HepG2 (cell line): ENCODE measurements at regions not wholly inside any gene's neighbourhood (a gene's known extent, or its start where the extent isn't known, plus 50 kb on each side); places are given as distances from the start of the nearest gene placed in this dataset.
A peak's percentile ranks its signal among the peaks of the same experiment; 100 is the strongest.

Experiments
- CBX2 ChIP-seq, 2 experiments: fragments of 200-600 bp in 1 of 2; sonication (generic); formaldehyde crosslinking in 1 of 2; IDR thresholded peaks; 2 replicates each; pipeline versions ENCODE4 v1.7.0 to v1.8.1; 2018 to 2022; ENCODE audit warnings: low read depth in 2 of 2, low read length in 1 of 2, mild to moderate bottlenecking in 1 of 2, missing genetic modification reagents in 1 of 2
- EZH2 ChIP-seq: conservative IDR thresholded peaks from 2 replicates; pipeline ENCODE4 v1.6.1; 2012; ENCODE audit warnings: mild to moderate bottlenecking, low read depth, low read length, moderate library complexity
- GABPB1 ChIP-seq: IDR thresholded peaks from 2 replicates; pipeline ENCODE4 v1.6.1; 2016; ENCODE audit warnings: mild to moderate bottlenecking, missing genetic modification reagents, moderate library complexity, missing compliant biosample characterization
- HDAC2 ChIP-seq: sonication (generic); formaldehyde crosslinking; IDR thresholded peaks from 2 replicates; pipeline ENCODE4 v1.4.0; 2020; ENCODE audit warnings: missing genetic modification reagents
- JUN ChIP-seq: sonication (generic); formaldehyde crosslinking; IDR thresholded peaks from 2 replicates; pipeline ENCODE4 v1.4.0; 2020; ENCODE audit warnings: mild to moderate bottlenecking, missing genetic modification reagents
- MBNL3 ChIP-seq: fragments of 250-450 bp; sonication (Bioruptor Pico); conservative IDR thresholded peaks from 2 replicates; pipeline ENCODE4 v1.8.0; 2022; ENCODE audit warnings: mild to moderate bottlenecking, inconsistent platforms
- MLLT10 ChIP-seq: sonication (generic); formaldehyde crosslinking; IDR thresholded peaks from 2 replicates; pipeline ENCODE4 v1.4.0; 2020; ENCODE audit warnings: missing genetic modification reagents
- NFKBIZ ChIP-seq: IDR thresholded peaks from 2 replicates; pipeline ENCODE4 v1.6.1; 2018; ENCODE audit warnings: missing genetic modification reagents, missing compliant biosample characterization
- NR1H2 ChIP-seq: sonication (generic); formaldehyde crosslinking; IDR thresholded peaks from 2 replicates; pipeline ENCODE4 v1.8.1; 2022; ENCODE audit warnings: low read depth, missing genetic modification reagents, borderline replicate concordance
- PLRG1 ChIP-seq: fragments of 450-650 bp; conservative IDR thresholded peaks from 2 replicates; pipeline ENCODE4 v1.6.1; 2016
- RFX5 ChIP-seq: IDR thresholded peaks from 2 replicates; pipeline ENCODE4 v1.6.1; 2011; ENCODE audit warnings: low read depth, low read length, improper control_type of control experiment
- SNAI1 ChIP-seq: sonication (generic); formaldehyde crosslinking; IDR thresholded peaks from 2 replicates; pipeline ENCODE4 v1.5.0; 2020; ENCODE audit warnings: mild to moderate bottlenecking, missing genetic modification reagents, borderline replicate concordance
- ZFP41 ChIP-seq: sonication (generic); formaldehyde crosslinking; IDR thresholded peaks from 2 replicates; pipeline ENCODE4 v1.4.0; 2020; ENCODE audit warnings: mild to moderate bottlenecking, missing genetic modification reagents, borderline replicate concordance
- ZMYM2 ChIP-seq: sonication (generic); formaldehyde crosslinking; IDR thresholded peaks from 2 replicates; pipeline ENCODE4 v1.8.0; 2022; ENCODE audit warnings: mild to moderate bottlenecking, missing genetic modification reagents
- ZNF253 ChIP-seq: sonication (generic); formaldehyde crosslinking; IDR thresholded peaks from 2 replicates; pipeline ENCODE4 v1.8.0; 2022; ENCODE audit warnings: mild to moderate bottlenecking, missing genetic modification reagents, borderline replicate concordance
- ZNF556 ChIP-seq: sonication (generic); formaldehyde crosslinking; IDR thresholded peaks from 2 replicates; pipeline ENCODE4 v1.4.0; 2020; ENCODE audit warnings: mild to moderate bottlenecking, missing genetic modification reagents, borderline replicate concordance
- ZNF639 ChIP-seq: conservative IDR thresholded peaks from 2 replicates; pipeline ENCODE4 v1.6.1; 2018; ENCODE audit warnings: missing genetic modification reagents
- ZNF660 ChIP-seq: sonication (generic); formaldehyde crosslinking; IDR thresholded peaks from 2 replicates; pipeline ENCODE4 v1.5.1; 2020; ENCODE audit warnings: mild to moderate bottlenecking, low read depth, missing genetic modification reagents, borderline replicate concordance
- ZNF737 ChIP-seq: sonication (generic); formaldehyde crosslinking; IDR thresholded peaks from 2 replicates; pipeline ENCODE4 v1.5.0; 2020; ENCODE audit warnings: missing genetic modification reagents, mild to moderate bottlenecking, borderline replicate concordance
- ZNF780A ChIP-seq: sonication (generic); formaldehyde crosslinking; IDR thresholded peaks from 2 replicates; pipeline ENCODE4 v1.8.0; 2022; ENCODE audit warnings: mild to moderate bottlenecking, missing genetic modification reagents, moderate library complexity
- ZNF816 ChIP-seq: sonication (generic); formaldehyde crosslinking; IDR thresholded peaks from 2 replicates; pipeline ENCODE4 v1.8.0; 2022; ENCODE audit warnings: missing genetic modification reagents, mild to moderate bottlenecking, borderline replicate concordance
- TF ChIP-seq, protein P1 (sequence below): sonication (generic); formaldehyde crosslinking; IDR thresholded peaks from 2 replicates; pipeline ENCODE4 v1.5.1; 2020; ENCODE audit warnings: mild to moderate bottlenecking, missing genetic modification reagents, moderate library complexity
- TF ChIP-seq, protein P2 (sequence below): sonication (generic); formaldehyde crosslinking; IDR thresholded peaks from 2 replicates; pipeline ENCODE4 v1.9.0; 2021; ENCODE audit warnings: missing genetic modification reagents, borderline replicate concordance

- TF ChIP-seq NR1H2 (0 out of 2 replicates have a peak, but pooled peaks have one; percentile 37), EZH2 (no peak), ZFP41 (CRISPR knock-in tag) (no peak), ZNF816 (CRISPR knock-in tag) (no peak; the same call in 1 of the 2 replicates), HDAC2 (peak; percentile 80), ZNF639 (no peak), ZNF737 (CRISPR knock-in tag) (no peak), MBNL3 (CRISPR knock-in tag) (no peak), ZMYM2 (CRISPR knock-in tag) (peak; percentile 87), ZNF253 (CRISPR knock-in tag) (0 out of 2 replicates have a peak, but pooled peaks have one; percentile 55), MLLT10 (CRISPR knock-in tag) (no peak), SNAI1 (peak; percentile 88; the same call in 1 of the 2 replicates), PLRG1 (no peak), ZNF780A (CRISPR knock-in tag) (no peak), JUN (CRISPR knock-in tag) (no peak; the same call in 1 of the 2 replicates), RFX5 (no peak), GABPB1 (peak; percentile 34), NFKBIZ (CRISPR knock-in tag) (peak; percentile 75), ZNF660 (no peak), CBX2 (IDR thresholded peaks at IDR 0.05; ENCODE audit: low read depth, low read length) (no peak), CBX2 (CRISPR knock-in tag; IDR thresholded peaks at IDR 0.05; ENCODE audit: low read depth) (no peak), ZNF556 (CRISPR knock-in tag) (0 out of 2 replicates have a peak, but pooled peaks have one; percentile 80)
- TF ChIP-seq, protein P1, sequence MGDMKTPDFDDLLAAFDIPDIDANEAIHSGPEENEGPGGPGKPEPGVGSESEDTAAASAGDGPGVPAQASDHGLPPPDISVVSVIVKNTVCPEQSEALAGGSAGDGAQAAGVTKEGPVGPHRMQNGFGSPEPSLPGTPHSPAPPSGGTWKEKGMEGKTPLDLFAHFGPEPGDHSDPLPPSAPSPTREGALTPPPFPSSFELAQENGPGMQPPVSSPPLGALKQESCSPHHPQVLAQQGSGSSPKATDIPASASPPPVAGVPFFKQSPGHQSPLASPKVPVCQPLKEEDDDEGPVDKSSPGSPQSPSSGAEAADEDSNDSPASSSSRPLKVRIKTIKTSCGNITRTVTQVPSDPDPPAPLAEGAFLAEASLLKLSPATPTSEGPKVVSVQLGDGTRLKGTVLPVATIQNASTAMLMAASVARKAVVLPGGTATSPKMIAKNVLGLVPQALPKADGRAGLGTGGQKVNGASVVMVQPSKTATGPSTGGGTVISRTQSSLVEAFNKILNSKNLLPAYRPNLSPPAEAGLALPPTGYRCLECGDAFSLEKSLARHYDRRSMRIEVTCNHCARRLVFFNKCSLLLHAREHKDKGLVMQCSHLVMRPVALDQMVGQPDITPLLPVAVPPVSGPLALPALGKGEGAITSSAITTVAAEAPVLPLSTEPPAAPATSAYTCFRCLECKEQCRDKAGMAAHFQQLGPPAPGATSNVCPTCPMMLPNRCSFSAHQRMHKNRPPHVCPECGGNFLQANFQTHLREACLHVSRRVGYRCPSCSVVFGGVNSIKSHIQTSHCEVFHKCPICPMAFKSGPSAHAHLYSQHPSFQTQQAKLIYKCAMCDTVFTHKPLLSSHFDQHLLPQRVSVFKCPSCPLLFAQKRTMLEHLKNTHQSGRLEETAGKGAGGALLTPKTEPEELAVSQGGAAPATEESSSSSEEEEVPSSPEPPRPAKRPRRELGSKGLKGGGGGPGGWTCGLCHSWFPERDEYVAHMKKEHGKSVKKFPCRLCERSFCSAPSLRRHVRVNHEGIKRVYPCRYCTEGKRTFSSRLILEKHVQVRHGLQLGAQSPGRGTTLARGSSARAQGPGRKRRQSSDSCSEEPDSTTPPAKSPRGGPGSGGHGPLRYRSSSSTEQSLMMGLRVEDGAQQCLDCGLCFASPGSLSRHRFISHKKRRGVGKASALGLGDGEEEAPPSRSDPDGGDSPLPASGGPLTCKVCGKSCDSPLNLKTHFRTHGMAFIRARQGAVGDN, result peak; percentile 99
- TF ChIP-seq, protein P2, sequence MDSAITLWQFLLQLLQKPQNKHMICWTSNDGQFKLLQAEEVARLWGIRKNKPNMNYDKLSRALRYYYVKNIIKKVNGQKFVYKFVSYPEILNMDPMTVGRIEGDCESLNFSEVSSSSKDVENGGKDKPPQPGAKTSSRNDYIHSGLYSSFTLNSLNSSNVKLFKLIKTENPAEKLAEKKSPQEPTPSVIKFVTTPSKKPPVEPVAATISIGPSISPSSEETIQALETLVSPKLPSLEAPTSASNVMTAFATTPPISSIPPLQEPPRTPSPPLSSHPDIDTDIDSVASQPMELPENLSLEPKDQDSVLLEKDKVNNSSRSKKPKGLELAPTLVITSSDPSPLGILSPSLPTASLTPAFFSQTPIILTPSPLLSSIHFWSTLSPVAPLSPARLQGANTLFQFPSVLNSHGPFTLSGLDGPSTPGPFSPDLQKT (CRISPR knock-in tag), result no peak
Measured at GRCh38 chr2:62569907-62570841, 64.2 kb upstream of the TMEM17 start (continued).
